Neutrophil (primary cell): ENCODE measurements at regions not wholly inside any gene's neighbourhood (a gene's known extent, or its start where the extent isn't known, plus 50 kb on each side); places are given as distances from the start of the nearest gene placed in this dataset.
"Not testable (repeated sequence)": the region's sequence is repeated elsewhere in the genome, so short reads cannot be mapped to it uniquely, and the experiment has no call there.

Source experiments
- H3K27ac ChIP-seq: fragments of 200-600 bp; sonication (generic); 2 replicates; pipeline ENCODE4 v1.5.1; 2016; ENCODE audit warnings: mild to moderate bottlenecking, moderate library complexity
- H3K27me3 ChIP-seq: fragments of 200-600 bp; sonication (generic); 2 replicates; pipeline ENCODE4 v1.6.0; 2016; ENCODE audit warnings: mild to moderate bottlenecking
- H3K36me3 ChIP-seq: fragments of 200-600 bp; sonication (generic); 2 replicates; pipeline ENCODE4 v1.5.1; 2017
- H3K4me1 ChIP-seq, 2 experiments: fragments of 200-600 bp in 1 of 2; sonication (generic) in 1 of 2; 1 replicate in 1 of 2; 2 replicates in 1 of 2; pipeline versions ENCODE4 v1.5.1 to v1.6.1; 2013 to 2016; ENCODE audit warnings: low read depth in 1 of 2, low read length in 1 of 2, mild to moderate bottlenecking in 1 of 2, moderate library complexity in 1 of 2; ENCODE audit not compliant: control insufficient read depth in 1 of 2, insufficient read depth in 1 of 2
- H3K4me3 ChIP-seq, 2 experiments: fragments of 200-600 bp in 1 of 2; sonication (generic) in 1 of 2; 1 replicate in 1 of 2; 2 replicates in 1 of 2; pipeline ENCODE4 v1.5.1; 2013 to 2016; ENCODE audit warnings: low read depth in 1 of 2, low read length in 1 of 2, mild to moderate bottlenecking in 1 of 2, moderate library complexity in 1 of 2
- H3K9me3 ChIP-seq: fragments of 200-600 bp; sonication (generic); 2 replicates; pipeline ENCODE4 v1.5.1; 2016
- TF ChIP-seq, protein P1 (sequence below): fragments of 200-600 bp; sonication (generic); IDR thresholded peaks from 2 replicates; pipeline ENCODE4 v1.5.1; 2016; ENCODE audit warnings: antibody characterized with exemption

DNA sequence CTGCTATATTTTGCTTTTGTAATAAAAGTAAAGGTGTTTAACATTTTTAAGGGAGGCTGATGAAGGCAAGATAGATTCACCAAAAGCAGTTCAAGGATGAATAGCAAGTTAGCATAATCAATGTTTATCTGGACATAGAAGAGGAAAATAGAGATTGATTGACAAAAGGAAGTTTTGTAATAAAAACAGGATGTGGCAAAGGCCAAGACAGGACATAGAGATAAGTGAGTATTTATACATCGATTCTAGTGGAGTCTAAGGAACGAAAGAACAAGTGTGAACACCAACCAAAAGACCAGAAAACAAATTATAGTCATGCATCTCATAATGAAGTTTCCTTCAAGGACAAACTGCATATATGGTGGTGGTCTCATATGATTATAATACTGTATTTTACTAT is 123.8 kb downstream of the CCDC71L start:
- TF ChIP-seq, protein P1, sequence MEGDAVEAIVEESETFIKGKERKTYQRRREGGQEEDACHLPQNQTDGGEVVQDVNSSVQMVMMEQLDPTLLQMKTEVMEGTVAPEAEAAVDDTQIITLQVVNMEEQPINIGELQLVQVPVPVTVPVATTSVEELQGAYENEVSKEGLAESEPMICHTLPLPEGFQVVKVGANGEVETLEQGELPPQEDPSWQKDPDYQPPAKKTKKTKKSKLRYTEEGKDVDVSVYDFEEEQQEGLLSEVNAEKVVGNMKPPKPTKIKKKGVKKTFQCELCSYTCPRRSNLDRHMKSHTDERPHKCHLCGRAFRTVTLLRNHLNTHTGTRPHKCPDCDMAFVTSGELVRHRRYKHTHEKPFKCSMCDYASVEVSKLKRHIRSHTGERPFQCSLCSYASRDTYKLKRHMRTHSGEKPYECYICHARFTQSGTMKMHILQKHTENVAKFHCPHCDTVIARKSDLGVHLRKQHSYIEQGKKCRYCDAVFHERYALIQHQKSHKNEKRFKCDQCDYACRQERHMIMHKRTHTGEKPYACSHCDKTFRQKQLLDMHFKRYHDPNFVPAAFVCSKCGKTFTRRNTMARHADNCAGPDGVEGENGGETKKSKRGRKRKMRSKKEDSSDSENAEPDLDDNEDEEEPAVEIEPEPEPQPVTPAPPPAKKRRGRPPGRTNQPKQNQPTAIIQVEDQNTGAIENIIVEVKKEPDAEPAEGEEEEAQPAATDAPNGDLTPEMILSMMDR = no peak
- Histone ChIP-seq H3K27me3 (peaks cover 14% of the 10 kb centered on the region), H3K4me3 (no peak overlapping the region), H3K9me3 (no peaks in the 10 kb centered on the region), H3K36me3 (no peaks in the 10 kb centered on the region), H3K27ac (no peak overlapping the region), H3K4me1 (no peaks in the 10 kb centered on the region)

DNA sequence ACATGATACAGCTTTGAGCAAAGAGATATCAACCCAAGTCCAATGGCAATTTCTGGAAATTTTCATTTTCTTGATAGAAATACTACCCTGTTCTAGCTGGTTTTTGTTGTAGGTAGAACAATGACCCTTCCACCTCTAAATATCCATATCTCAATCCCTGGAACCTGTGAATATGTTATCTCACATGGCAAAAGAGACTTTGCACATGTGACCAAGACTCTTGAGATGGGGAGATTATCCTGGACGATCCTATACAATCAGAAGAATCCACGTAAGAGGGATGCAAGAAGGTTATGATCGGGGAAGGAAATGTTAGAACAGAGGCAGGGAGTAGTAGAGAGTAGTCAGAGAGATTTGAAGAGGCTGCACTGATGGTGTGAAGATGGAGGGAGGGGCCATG is 124.9 kb downstream of the CCDC71L start:
- no peak overlapping the region for H3K27ac ChIP-seq
- no peaks in the 10 kb centered on the region for H3K9me3 ChIP-seq
- no peaks in the 10 kb centered on the region for H3K36me3 ChIP-seq
- TF ChIP-seq, protein P1 = no peak
- no peak overlapping the region for H3K4me3 ChIP-seq
- H3K4me1 ChIP-seq = no peaks in the 10 kb centered on the region
- H3K27me3 ChIP-seq = peaks cover 14% of the 10 kb centered on the region

DNA sequence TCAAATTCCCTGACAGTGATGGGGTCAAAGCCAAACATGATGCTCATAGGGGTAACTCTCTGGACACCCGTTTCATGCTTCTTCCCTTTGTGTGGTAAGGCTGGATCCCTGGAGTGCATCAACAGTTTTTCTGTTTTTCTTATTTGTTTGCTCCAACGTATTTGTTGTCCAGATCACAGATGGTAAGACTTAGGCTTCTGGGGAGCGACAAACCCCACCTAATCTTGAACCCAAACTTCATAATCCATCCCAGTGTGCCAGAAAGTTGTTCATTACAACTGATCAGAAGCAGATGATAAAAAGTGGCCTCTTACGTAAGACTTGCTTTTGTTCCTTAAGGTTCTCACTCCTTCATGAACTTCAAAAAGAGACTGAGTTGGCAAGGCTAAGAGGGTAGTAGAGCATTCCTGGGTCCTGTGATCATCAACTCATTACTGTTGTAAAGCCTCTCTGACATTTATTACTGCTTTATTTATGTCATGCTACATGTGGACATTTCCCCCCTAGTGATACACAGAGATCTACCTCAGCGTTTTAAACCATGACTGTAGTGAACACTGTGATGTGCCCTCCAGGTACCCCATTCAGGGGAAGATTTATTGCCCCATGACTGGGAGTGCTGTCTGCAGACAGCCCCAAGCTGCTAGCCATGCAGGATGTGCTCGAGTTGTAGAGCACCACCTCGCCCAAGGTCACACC is 125.6 kb downstream of the CCDC71L start:
- Histone ChIP-seq H3K4me1 (no peaks in the 10 kb centered on the region), H3K27ac (no peak overlapping the region), H3K27me3 (peaks cover 14% of the 10 kb centered on the region), H3K9me3 (no peaks in the 10 kb centered on the region), H3K36me3 (no peaks in the 10 kb centered on the region), H3K4me3 (no peak overlapping the region)
- TF ChIP-seq, protein P1 = no peak

DNA sequence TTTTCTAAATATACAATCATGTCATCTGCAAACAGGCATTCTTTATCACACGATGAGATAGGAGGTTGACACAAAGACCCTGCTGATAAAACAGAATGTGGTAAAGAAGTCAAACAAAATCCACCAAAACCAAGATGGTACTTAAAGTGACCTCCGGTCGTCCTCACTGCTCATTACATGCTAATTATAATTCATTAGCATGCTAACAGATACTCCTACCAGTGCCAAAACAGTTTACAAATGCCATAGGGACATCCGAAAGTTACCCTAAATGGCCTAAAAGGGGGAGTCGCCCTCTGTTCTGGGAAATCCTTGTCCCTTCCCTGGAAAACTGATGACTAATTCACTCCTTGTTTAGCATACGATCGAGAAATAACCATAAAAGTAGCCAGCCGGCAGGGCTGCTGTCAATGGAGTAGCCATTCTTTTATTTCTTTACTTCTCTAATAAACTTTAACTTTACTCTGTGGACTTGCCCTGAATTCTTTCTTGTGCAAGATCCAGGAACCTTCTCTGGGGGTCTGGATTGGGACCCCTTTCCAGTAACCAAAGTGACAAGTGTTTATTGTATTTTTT is 126.6 kb downstream of the CCDC71L start:
- no peaks in the 10 kb centered on the region for H3K4me1 ChIP-seq
- no peaks in the 10 kb centered on the region for H3K36me3 ChIP-seq
- H3K27me3 ChIP-seq = peaks cover 14% of the 10 kb centered on the region
- no peaks in the 10 kb centered on the region for H3K9me3 ChIP-seq
- no peak overlapping the region for H3K27ac ChIP-seq
- TF ChIP-seq, protein P1 = no peak
- H3K4me3 ChIP-seq = no peak overlapping the region

DNA sequence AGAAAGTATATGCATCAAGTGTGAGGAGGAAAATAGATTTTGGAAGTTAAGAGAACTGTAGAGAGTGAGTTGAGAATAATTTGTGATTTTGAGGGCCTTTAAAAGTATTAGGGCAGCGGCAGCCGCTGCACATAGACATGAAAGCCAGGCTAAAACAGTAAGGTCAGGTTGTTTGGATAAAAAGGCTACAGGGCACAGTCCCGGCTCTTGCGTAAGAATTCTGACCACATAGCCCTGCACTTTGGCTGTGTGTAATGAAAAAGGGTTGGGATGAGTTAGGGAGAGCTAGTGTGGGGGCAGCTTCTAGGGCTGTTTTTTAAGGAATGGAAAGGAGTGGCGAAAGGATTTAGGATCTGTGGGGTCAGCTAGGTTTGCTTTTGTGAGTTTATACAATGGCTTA is 130.8 kb downstream of the CCDC71L start:
- not testable (repeated sequence) for H3K9me3 ChIP-seq, H3K27me3 ChIP-seq, H3K4me1 ChIP-seq, H3K36me3 ChIP-seq, H3K4me3 ChIP-seq, H3K27ac ChIP-seq

DNA sequence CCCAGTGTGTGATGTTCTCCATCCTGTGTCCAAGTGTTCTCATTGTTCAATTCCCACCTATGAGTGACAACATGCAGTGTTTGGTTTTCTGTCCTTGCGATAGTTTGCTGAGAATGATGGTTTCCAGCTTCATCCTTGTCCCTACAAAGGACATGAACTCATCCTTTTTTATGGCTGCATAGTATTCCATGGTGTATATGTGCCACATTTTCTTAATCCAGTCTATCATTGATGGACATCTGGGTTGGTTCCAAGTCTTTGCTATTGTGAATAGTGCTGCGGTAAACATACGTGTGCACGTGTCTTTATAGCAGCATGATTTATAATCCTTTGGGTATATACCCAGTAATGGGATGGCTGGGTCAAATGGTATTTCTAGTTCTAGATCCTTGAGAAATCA is 134.3 kb downstream of the CCDC71L start:
- H3K9me3 ChIP-seq = not testable (repeated sequence)

More for the DNA sequence above, 134.3 kb downstream of the CCDC71L start:
- H3K36me3 ChIP-seq, H3K27ac ChIP-seq, H3K4me1 ChIP-seq, H3K4me3 ChIP-seq, H3K27me3 ChIP-seq: not testable (repeated sequence)
